IPS-15b (cell line): ENCODE measurements at regions not wholly inside any gene's neighbourhood (a gene's known extent, or its start where the extent isn't known, plus 50 kb on each side); places are given as distances from the start of the nearest gene placed in this dataset.

ENCODE experiments used
- H3K27me3 ChIP-seq: one replicate; pipeline ENCODE4 v1.6.1; 2013; ENCODE audit warnings: low read length; ENCODE audit not compliant: control insufficient read depth, insufficient read depth
- H3K36me3 ChIP-seq: one replicate; pipeline ENCODE4 v1.6.1; 2013; ENCODE audit warnings: low read length; ENCODE audit not compliant: control insufficient read depth, insufficient read depth
- H3K4me1 ChIP-seq: one replicate; pipeline ENCODE4 v1.6.1; 2013; ENCODE audit warnings: mild to moderate bottlenecking, low read length; ENCODE audit not compliant: control insufficient read depth, insufficient read depth
- H3K4me3 ChIP-seq: one replicate; pipeline ENCODE4 v1.5.1; 2013; ENCODE audit warnings: low read depth, low read length
- H3K9ac ChIP-seq: one replicate; pipeline ENCODE4 v1.6.1; 2013; ENCODE audit warnings: low read depth, mild to moderate bottlenecking, low read length
- H3K9me3 ChIP-seq: one replicate; pipeline ENCODE4 v1.6.1; 2013; ENCODE audit warnings: mild to moderate bottlenecking, low read length; ENCODE audit not compliant: control insufficient read depth, insufficient read depth

- Histone ChIP-seq H3K9ac (no peak overlapping the region), H3K4me1 (no peaks in the 10 kb centered on the region), H3K9me3 (no peaks in the 10 kb centered on the region), H3K36me3 (no peaks in the 10 kb centered on the region), H3K4me3 (no peak overlapping the region), H3K27me3 (no peaks in the 10 kb centered on the region)
Observed at GRCh38 chr3:102736288-102736974, 301.6 kb downstream of the ZPLD1 start.

- Histone ChIP-seq H3K9ac (no peak overlapping the region), H3K36me3 (no peaks in the 10 kb centered on the region), H3K9me3 (no peaks in the 10 kb centered on the region)
Observed at GRCh38 chr3:102736975-102737304, 302.1 kb downstream of the ZPLD1 start.

GRCh38 chr3:102737353-102737752, 302.5 kb downstream of the ZPLD1 start:
- Histone ChIP-seq H3K4me1 (no peaks in the 10 kb centered on the region), H3K36me3 (no peaks in the 10 kb centered on the region), H3K27me3 (no peaks in the 10 kb centered on the region), H3K9ac (no peak overlapping the region), H3K9me3 (no peaks in the 10 kb centered on the region), H3K4me3 (no peak overlapping the region)

More at GRCh38 chr3:102736975-102737304, 302.1 kb downstream of the ZPLD1 start:
- Histone ChIP-seq H3K27me3 (no peaks in the 10 kb centered on the region), H3K4me3 (no peak overlapping the region), H3K4me1 (no peaks in the 10 kb centered on the region)

- no peak overlapping the region for H3K4me3 ChIP-seq
- no peaks in the 10 kb centered on the region for H3K36me3 ChIP-seq
- no peak overlapping the region for H3K9ac ChIP-seq
- no peaks in the 10 kb centered on the region for H3K9me3 ChIP-seq
- no peaks in the 10 kb centered on the region for H3K27me3 ChIP-seq
- no peaks in the 10 kb centered on the region for H3K4me1 ChIP-seq
Observed at GRCh38 chr3:102741105-102741504, 306.3 kb downstream of the ZPLD1 start.

GRCh38 chr3:102741694-102742093, 306.9 kb downstream of the ZPLD1 start:
- H3K9me3 ChIP-seq, result no peaks in the 10 kb centered on the region
- no peak overlapping the region for H3K4me3 ChIP-seq
- H3K36me3 ChIP-seq, result no peaks in the 10 kb centered on the region
- H3K4me1 ChIP-seq, result no peaks in the 10 kb centered on the region
- no peak overlapping the region for H3K9ac ChIP-seq
- H3K27me3 ChIP-seq, result no peaks in the 10 kb centered on the region

GRCh38 chr3:102745881-102746280, 311.1 kb downstream of the ZPLD1 start:
- H3K4me3 ChIP-seq, result no peak overlapping the region
- H3K27me3 ChIP-seq, result no peaks in the 10 kb centered on the region
- H3K9ac ChIP-seq, result no peak overlapping the region
- no peaks in the 10 kb centered on the region for H3K36me3 ChIP-seq
- peaks cover 8% of the 10 kb centered on the region for H3K4me1 ChIP-seq
- no peaks in the 10 kb centered on the region for H3K9me3 ChIP-seq

GRCh38 chr3:102747611-102748010, 312.8 kb downstream of the ZPLD1 start:
- Histone ChIP-seq H3K36me3 (no peaks in the 10 kb centered on the region), H3K9me3 (no peaks in the 10 kb centered on the region), H3K27me3 (no peaks in the 10 kb centered on the region), H3K4me3 (no peak overlapping the region), H3K4me1 (peaks cover 8% of the 10 kb centered on the region), H3K9ac (no peak overlapping the region)

- Histone ChIP-seq H3K27me3 (no peaks in the 10 kb centered on the region), H3K4me3 (no peak overlapping the region), H3K36me3 (no peaks in the 10 kb centered on the region), H3K4me1 (peaks cover 8% of the 10 kb centered on the region), H3K9ac (no peak overlapping the region), H3K9me3 (no peaks in the 10 kb centered on the region)
Observed at GRCh38 chr3:102748646-102749045, 313.8 kb downstream of the ZPLD1 start.

GRCh38 chr3:102750322-102750721, 315.5 kb downstream of the ZPLD1 start:
- H3K36me3 ChIP-seq, result no peaks in the 10 kb centered on the region

GRCh38 chr3:102753901-102754300, 319.1 kb downstream of the ZPLD1 start:
- H3K9ac ChIP-seq, result no peak overlapping the region
- peaks cover 8% of the 10 kb centered on the region for H3K4me1 ChIP-seq
- H3K4me3 ChIP-seq, result no peak overlapping the region
- H3K36me3 ChIP-seq, result no peaks in the 10 kb centered on the region
- no peaks in the 10 kb centered on the region for H3K27me3 ChIP-seq
- no peaks in the 10 kb centered on the region for H3K9me3 ChIP-seq

More at GRCh38 chr3:102750322-102750721, 315.5 kb downstream of the ZPLD1 start:
- Histone ChIP-seq H3K27me3 (no peaks in the 10 kb centered on the region), H3K9ac (no peak overlapping the region), H3K4me1 (peaks cover 8% of the 10 kb centered on the region), H3K4me3 (no peak overlapping the region), H3K9me3 (no peaks in the 10 kb centered on the region)

GRCh38 chr3:102756706-102757105, 321.9 kb downstream of the ZPLD1 start:
- Histone ChIP-seq H3K27me3 (no peaks in the 10 kb centered on the region), H3K9me3 (no peaks in the 10 kb centered on the region), H3K4me3 (no peak overlapping the region), H3K4me1 (peaks cover 3% of the 10 kb centered on the region), H3K36me3 (no peaks in the 10 kb centered on the region), H3K9ac (no peak overlapping the region)

- no peaks in the 10 kb centered on the region for H3K36me3 ChIP-seq
- no peaks in the 10 kb centered on the region for H3K27me3 ChIP-seq
- H3K4me3 ChIP-seq, result no peak overlapping the region
- H3K9ac ChIP-seq, result no peak overlapping the region
- no peaks in the 10 kb centered on the region for H3K9me3 ChIP-seq
- H3K4me1 ChIP-seq, result peaks cover 3% of the 10 kb centered on the region
Observed at GRCh38 chr3:102757950-102758349, 323.1 kb downstream of the ZPLD1 start.
